ENCODE measurements at regions not wholly inside any gene's neighbourhood (a gene's known extent, or its start where the extent isn't known, plus 50 kb on each side); places are given as distances from the start of the nearest gene placed in this dataset.

- Histone ChIP-seq H3K4me3 (no peak overlapping the region), H3K4me1 (no peaks in the 10 kb centered on the region), H3K27me3 (peaks cover 29% of the 10 kb centered on the region), H3K9me3 (no peaks in the 10 kb centered on the region), H3K36me3 (no peaks in the 10 kb centered on the region), H3K27ac (no peak overlapping the region)
- TF ChIP-seq, protein P1, sequence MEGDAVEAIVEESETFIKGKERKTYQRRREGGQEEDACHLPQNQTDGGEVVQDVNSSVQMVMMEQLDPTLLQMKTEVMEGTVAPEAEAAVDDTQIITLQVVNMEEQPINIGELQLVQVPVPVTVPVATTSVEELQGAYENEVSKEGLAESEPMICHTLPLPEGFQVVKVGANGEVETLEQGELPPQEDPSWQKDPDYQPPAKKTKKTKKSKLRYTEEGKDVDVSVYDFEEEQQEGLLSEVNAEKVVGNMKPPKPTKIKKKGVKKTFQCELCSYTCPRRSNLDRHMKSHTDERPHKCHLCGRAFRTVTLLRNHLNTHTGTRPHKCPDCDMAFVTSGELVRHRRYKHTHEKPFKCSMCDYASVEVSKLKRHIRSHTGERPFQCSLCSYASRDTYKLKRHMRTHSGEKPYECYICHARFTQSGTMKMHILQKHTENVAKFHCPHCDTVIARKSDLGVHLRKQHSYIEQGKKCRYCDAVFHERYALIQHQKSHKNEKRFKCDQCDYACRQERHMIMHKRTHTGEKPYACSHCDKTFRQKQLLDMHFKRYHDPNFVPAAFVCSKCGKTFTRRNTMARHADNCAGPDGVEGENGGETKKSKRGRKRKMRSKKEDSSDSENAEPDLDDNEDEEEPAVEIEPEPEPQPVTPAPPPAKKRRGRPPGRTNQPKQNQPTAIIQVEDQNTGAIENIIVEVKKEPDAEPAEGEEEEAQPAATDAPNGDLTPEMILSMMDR (IDR thresholded peaks at IDR 0.05) = no peak
- TF ChIP-seq POLR2AphosphoS5 (IDR thresholded peaks at IDR 0.05) (no peak), EP300 (IDR thresholded peaks at IDR 0.05; ENCODE audit: low read depth) (no peak), POLR2A (IDR thresholded peaks at IDR 0.05) (no peak)
- intact Hi-C loops (cut with DNase I; ENCODE audit: low total_unique reads) (no loop called here), in situ Hi-C loops (cut with MboI; ENCODE audit: low pct_ligation_motif_present in 1 of 4, low pct_unique_long_range_greater_than_20kb in 1 of 4, low sequenced_read_pairs in 3 of 4) (no loop called here)
- DNase-seq = no peak
- WGBS, 2 donors (ENCODE audit: low coverage in 1 of 2) = 46 to 66% methylated on average over 4 of the region's 4 CpGs
These were observed 54.7 kb downstream of the IRX3 start for GRCh38 chr16:54231919-54232318.

DNA sequence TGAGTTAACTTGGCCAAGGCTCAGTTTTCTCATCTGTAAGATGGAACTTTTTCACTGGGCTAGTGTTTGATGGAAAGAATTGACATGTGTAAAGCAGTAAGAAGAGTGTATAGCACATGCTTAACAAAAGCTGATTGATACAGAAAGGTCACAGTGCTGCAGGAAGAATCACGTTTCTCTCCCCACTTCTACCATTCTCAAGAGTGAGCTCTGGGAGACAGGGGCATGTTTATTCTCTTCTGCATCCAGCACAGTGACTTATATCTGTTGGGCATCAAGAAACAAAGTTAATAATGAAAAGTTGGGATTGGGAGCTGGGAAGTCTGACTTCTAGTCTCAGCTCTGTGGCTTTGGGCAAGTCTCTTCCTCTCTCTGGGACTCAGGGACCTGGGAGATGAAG, 55.3 kb downstream of the IRX3 start:
- in situ Hi-C loops (cut with MboI; ENCODE audit: low pct_ligation_motif_present in 1 of 4, low pct_unique_long_range_greater_than_20kb in 1 of 4, low sequenced_read_pairs in 3 of 4) = no loop called here
- 34 to 50% methylated on average over 1 of the region's 1 CpG for WGBS, 2 donors (ENCODE audit: low coverage in 1 of 2)
- H3K27ac ChIP-seq = no peak overlapping the region
- H3K4me1 ChIP-seq = no peaks in the 10 kb centered on the region
- DNase-seq = no peak
- H3K27me3 ChIP-seq = peaks cover 29% of the 10 kb centered on the region
- no peak for TF ChIP-seq POLR2AphosphoS5 (IDR thresholded peaks at IDR 0.05)
- TF ChIP-seq EP300 (IDR thresholded peaks at IDR 0.05; ENCODE audit: low read depth) = no peak
- TF ChIP-seq POLR2A (IDR thresholded peaks at IDR 0.05) = no peak
- TF ChIP-seq, protein P1 (IDR thresholded peaks at IDR 0.05) = no peak
- no peaks in the 10 kb centered on the region for H3K36me3 ChIP-seq
- intact Hi-C loops (cut with DNase I; ENCODE audit: low total_unique reads) = no loop called here
- H3K9me3 ChIP-seq = no peaks in the 10 kb centered on the region
- H3K4me3 ChIP-seq = no peak overlapping the region

DNA sequence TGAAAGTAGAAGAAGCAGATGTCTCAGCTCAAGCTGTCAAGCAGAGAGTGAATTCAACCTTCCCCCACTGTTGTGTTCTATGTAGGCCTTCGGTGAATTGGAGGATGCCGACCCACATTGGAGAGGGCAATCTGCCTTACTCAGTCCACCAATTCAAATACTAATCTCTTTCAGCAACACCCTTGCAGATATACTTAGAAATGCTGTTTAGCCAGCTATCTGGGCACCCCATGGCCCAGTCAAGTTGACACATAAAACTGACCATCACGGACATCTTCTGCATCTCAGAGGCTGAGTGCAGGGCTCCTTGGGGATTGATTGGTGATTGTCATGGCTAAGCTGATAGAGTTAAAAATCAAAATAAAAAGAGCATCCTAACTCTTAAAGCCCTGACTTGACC, 58.3 kb downstream of the IRX3 start:
- H3K4me3 ChIP-seq = no peak overlapping the region
- in situ Hi-C loops (cut with MboI; ENCODE audit: low pct_ligation_motif_present in 1 of 4, low pct_unique_long_range_greater_than_20kb in 1 of 4, low sequenced_read_pairs in 3 of 4) = no loop called here
- H3K27me3 ChIP-seq = peaks cover 25% of the 10 kb centered on the region
- DNase-seq = no peak
- no peak overlapping the region for H3K27ac ChIP-seq
- no peak for TF ChIP-seq POLR2A (IDR thresholded peaks at IDR 0.05)
- TF ChIP-seq EP300 (IDR thresholded peaks at IDR 0.05; ENCODE audit: low read depth) = no peak
- no peak for TF ChIP-seq POLR2AphosphoS5 (IDR thresholded peaks at IDR 0.05)
- TF ChIP-seq, protein P1 (IDR thresholded peaks at IDR 0.05) = no peak
- intact Hi-C loops (cut with DNase I; ENCODE audit: low total_unique reads) = no loop called here
- no peaks in the 10 kb centered on the region for H3K9me3 ChIP-seq
- H3K36me3 ChIP-seq = no peaks in the 10 kb centered on the region
- no peaks in the 10 kb centered on the region for H3K4me1 ChIP-seq
- WGBS, 2 donors (ENCODE audit: low coverage in 1 of 2) = 97% methylated on average over 3 of the region's 3 CpGs; no CpG with 5 or more reads in 1 of the 2 donors

- no peaks in the 10 kb centered on the region for H3K36me3 ChIP-seq
- no peak for TF ChIP-seq EP300 (IDR thresholded peaks at IDR 0.05; ENCODE audit: low read depth)
- H3K4me1 ChIP-seq = no peaks in the 10 kb centered on the region
- no peak overlapping the region for H3K27ac ChIP-seq
- no peaks in the 10 kb centered on the region for H3K9me3 ChIP-seq
- intact Hi-C loops (cut with DNase I; ENCODE audit: low total_unique reads) (no loop called here), in situ Hi-C loops (cut with MboI; ENCODE audit: low pct_ligation_motif_present in 1 of 4, low pct_unique_long_range_greater_than_20kb in 1 of 4, low sequenced_read_pairs in 3 of 4) (no loop called here)
- H3K27me3 ChIP-seq = peaks cover 10% of the 10 kb centered on the region
- WGBS, 2 donors (ENCODE audit: low coverage in 1 of 2) = 81 to 82% methylated on average over 9 to 10 of the region's 10 CpGs
- no peak for DNase-seq
- H3K4me3 ChIP-seq = no peak overlapping the region
These were observed 60.1 kb downstream of the IRX3 start for GRCh38 chr16:54226296-54227010.

DNA sequence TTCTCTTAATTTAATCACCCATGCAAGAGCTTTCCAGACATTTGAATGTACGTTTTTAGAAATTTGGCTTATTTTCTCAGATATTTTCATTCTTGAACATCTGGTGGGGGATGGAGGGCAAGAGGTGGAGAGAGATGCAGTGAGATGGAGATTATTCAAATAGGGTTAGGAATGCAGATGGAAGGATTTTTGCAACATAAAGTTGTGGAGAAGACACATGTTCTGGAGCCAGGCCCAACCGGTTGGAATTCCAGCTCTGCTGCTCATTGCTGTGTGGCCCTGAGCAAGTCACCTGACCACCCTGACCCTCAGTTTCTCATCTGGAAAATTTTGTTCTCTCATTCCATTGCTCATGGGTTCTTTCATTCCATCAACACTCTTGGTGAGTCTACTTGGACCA, 66.9 kb downstream of the IRX3 start:
- in situ Hi-C loops (cut with MboI; ENCODE audit: low pct_ligation_motif_present in 1 of 4, low pct_unique_long_range_greater_than_20kb in 1 of 4, low sequenced_read_pairs in 3 of 4) = no loop called here
- no peaks in the 10 kb centered on the region for H3K9me3 ChIP-seq
- H3K27me3 ChIP-seq = peaks cover 13% of the 10 kb centered on the region
- WGBS, 2 donors (ENCODE audit: low coverage in 1 of 2) = 69 to 78% methylated on average over 2 of the region's 2 CpGs
- no peak for DNase-seq
- H3K36me3 ChIP-seq = no peaks in the 10 kb centered on the region
- no peak for TF ChIP-seq POLR2A (IDR thresholded peaks at IDR 0.05)
- TF ChIP-seq, protein P1 (IDR thresholded peaks at IDR 0.05) = no peak
- no peak for TF ChIP-seq EP300 (IDR thresholded peaks at IDR 0.05; ENCODE audit: low read depth)
- no peak for TF ChIP-seq POLR2AphosphoS5 (IDR thresholded peaks at IDR 0.05)
- H3K4me1 ChIP-seq = no peaks in the 10 kb centered on the region
- intact Hi-C loops (cut with DNase I; ENCODE audit: low total_unique reads) = loop anchor here (5.0 kb wide), 1 partner anchor 1712 kb away; no protein-coding TSS in a partner anchor
- no peak overlapping the region for H3K27ac ChIP-seq
- no peak overlapping the region for H3K4me3 ChIP-seq
